ENCODE measurements at regions not wholly inside any gene's neighbourhood (a gene's known extent, or its start where the extent isn't known, plus 50 kb on each side); places are given as distances from the start of the nearest gene placed in this dataset.

GRCh38 chrX:54639346-54640102, 109.5 kb downstream of the GNL3L start (continued):
- TF ChIP-seq ZNF687 (CRISPR knock-in tag; IDR thresholded peaks at IDR 0.05) (peak; percentile 65), LCORL (IDR thresholded peaks at IDR 0.05) (no peak), LCORL (CRISPR knock-in tag; IDR thresholded peaks at IDR 0.05) (peak; percentile 74; the same call in 1 of the 2 replicates), ZNF766 (CRISPR knock-in tag; IDR thresholded peaks at IDR 0.05; ENCODE audit: borderline replicate concordance) (no peak), ZNF512B (CRISPR knock-in tag; IDR thresholded peaks at IDR 0.05; ENCODE audit: borderline replicate concordance) (no peak), RFX5 (IDR thresholded peaks at IDR 0.05; ENCODE audit: low read depth, low read length) (no peak), ZNF121 (CRISPR knock-in tag; IDR thresholded peaks at IDR 0.05) (peak; percentile 80), ZNF33A (CRISPR knock-in tag; IDR thresholded peaks at IDR 0.05; ENCODE audit: borderline replicate concordance) (no peak), ZKSCAN5 (CRISPR knock-in tag; IDR thresholded peaks at IDR 0.05) (no peak), ZNF44 (CRISPR knock-in tag; IDR thresholded peaks at IDR 0.05) (no peak), ZNF225 (CRISPR knock-in tag; IDR thresholded peaks at IDR 0.05) (no peak), PBX2 (CRISPR knock-in tag; IDR thresholded peaks at IDR 0.05) (no peak), ZNF577 (CRISPR knock-in tag; IDR thresholded peaks at IDR 0.05; ENCODE audit: borderline replicate concordance, low read depth) (no peak), ZNF788 (CRISPR knock-in tag; IDR thresholded peaks at IDR 0.05; ENCODE audit: borderline replicate concordance) (peak; percentile 47; the same call in 1 of the 2 replicates), MXD4 (CRISPR knock-in tag; IDR thresholded peaks at IDR 0.05) (no peak)
- TF ChIP-seq, protein P1, sequence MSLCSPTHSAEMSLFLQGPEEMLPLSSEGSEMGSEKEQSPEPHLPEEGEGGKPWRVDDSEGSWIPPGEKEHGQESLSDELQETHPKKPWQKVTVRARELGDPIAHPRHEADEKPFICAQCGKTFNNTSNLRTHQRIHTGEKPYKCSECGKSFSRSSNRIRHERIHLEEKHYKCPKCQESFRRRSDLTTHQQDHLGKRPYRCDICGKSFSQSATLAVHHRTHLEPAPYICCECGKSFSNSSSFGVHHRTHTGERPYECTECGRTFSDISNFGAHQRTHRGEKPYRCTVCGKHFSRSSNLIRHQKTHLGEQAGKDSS (CRISPR knock-in tag; IDR thresholded peaks at IDR 0.05; ENCODE audit: borderline replicate concordance, low read depth) = 0 out of 2 replicates have a peak, but pooled peaks have one; percentile 55
- TF ChIP-seq, protein P2, sequence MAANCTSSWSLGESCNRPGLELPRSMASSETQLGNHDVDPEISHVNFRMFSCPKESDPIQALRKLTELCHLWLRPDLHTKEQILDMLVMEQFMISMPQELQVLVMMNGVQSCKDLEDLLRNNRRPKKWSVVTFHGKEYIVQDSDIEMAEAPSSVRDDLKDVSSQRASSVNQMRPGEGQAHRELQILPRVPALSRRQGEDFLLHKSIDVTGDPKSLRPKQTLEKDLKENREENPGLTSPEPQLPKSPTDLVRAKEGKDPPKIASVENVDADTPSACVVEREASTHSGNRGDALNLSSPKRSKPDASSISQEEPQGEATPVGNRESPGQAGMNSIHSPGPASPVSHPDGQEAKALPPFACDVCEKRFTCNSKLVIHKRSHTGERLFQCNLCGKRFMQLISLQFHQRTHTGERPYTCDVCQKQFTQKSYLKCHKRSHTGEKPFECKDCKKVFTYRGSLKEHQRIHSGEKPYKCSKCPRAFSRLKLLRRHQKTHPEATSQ (CRISPR knock-in tag; IDR thresholded peaks at IDR 0.05; ENCODE audit: borderline replicate concordance) = no peak
